Islet of Langerhans (tissue), 1 donor: ENCODE measurements at regions not wholly inside any gene's neighbourhood (a gene's known extent, or its start where the extent isn't known, plus 50 kb on each side); places are given as distances from the start of the nearest gene placed in this dataset.
A peak's percentile ranks its signal among the peaks of the same experiment; 100 is the strongest.

ENCODE experiments used
- FAIRE-seq: peaks from one replicate; lab custom pipeline; 2011; peaks lifted over from hg19 to GRCh38; lab: Jason Lieb, UNC

DNA sequence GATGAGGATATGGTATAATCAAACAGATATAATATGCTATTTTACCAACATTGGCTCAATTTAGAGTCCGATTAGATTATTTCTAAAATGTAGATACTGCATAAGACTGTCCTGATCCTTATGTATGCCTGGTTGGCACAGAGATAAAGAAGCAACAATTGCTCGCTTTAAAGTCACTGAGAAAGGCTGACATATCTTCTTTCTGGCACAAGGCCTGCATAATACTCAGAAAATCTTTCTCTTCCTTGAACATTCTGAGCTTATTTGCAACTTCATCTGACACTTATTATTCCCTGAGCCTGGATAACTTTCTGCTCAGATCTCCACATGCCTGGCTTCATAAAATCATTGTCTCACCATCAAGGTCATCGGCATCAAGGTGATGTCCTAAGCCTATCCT lies 219.3 kb upstream of the CDH9 start:
- no peak for FAIRE-seq

DNA sequence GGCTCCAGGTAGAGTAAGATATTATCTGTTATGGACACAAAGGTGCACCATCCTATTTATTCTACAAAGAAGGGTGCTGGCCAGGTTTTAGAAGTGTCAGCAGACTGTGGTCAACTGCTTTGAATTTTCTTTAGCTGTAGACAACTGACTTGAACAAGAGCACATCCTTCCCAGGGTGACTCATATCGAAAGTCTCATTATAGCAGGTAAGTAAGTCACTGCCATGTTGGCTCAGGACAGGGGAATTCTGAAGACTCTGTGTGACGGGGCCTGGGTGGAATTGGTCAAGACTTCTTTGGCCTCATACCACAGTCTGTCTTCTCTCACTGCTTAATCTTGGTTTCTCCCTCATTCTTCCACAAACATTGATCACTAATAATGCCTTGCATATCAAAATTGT lies 214.5 kb upstream of the CDH9 start:
- FAIRE-seq = no peak

DNA sequence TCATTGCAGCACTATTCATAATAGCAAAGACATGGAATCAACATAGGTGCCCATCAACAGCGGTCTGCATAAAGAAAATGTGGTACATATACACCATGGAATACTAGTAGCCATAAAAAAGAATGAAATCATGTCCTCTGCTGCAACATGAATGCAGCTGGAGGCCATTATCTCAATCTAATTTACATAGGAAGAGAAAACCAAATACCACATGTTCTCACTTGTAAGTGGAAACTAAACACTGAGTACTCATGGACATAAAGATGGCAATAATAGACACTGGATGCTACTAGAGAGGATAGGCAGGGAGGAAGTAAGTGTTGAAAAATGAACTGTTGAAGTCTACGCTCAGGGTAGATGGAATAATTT lies 203.9 kb upstream of the CDH9 start:
- FAIRE-seq = no peak

DNA sequence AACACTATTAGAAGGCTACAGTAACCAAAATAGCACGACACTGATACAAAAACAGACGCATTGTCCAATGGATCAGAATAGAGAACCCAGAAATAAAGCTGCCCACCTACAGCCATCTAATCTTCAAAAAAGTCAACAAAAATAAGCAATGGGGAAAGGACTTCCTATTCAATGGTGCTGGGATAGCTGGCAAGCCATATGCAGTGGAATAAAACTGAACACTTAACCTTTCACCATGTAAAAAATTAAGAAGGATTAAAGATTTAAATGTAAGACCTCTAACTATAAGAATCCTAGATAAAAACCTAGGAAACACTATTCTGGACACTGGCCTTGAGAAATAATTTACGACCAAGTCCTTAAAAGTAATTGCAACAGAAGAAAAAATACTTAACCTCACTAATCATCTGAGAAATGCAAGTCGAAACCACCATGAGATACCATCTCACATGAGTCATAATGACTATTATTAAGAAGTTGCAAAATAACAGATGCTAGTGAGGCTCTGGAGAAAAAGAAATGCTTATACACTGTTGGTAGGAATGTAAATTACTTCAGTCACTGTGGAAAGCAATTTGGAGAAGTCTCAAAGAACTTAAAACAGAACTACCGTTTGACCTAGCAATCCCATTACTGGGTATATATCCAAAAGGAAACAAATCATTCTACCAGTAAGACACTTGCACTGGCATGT lies 203.3 kb upstream of the CDH9 start:
- no peak for FAIRE-seq

DNA sequence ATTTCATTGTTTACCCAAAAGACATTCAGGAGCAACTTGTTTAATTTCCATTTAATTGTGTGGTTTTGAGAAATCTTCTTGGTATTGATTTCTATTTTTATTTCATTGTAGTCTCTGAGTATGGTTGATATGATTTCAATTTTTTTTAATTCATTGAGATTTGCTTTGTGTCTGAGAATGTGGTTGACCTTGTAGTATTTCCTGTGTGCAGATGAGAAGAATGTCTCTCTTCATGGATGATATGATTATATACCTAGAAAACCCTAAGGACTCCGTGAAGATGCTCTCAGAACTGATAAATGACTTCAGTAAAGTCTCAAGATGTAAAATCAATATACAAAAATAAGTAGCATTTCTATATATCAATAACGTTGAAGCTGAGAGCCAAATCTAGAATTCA lies 202.4 kb upstream of the CDH9 start:
- FAIRE-seq = no peak

DNA sequence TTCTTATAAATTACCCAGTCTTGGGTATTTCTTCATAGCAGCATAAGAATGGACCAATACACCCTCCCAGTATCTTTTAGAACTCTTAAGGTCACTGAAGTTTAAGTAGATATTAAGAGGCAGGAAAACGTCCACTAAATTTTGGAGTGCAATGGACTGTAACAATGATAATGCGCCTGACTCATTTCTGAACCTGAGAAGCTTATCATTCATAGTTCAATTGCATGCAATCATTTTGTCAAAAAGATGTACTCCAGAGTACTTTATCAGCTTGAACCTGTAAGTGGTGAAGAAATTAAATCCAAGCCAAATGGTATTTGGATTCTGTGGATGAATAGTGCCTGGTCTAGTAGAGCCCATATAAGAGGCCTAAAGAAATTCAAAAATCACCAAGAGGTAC lies 196.5 kb upstream of the CDH9 start:
- no peak for FAIRE-seq

DNA sequence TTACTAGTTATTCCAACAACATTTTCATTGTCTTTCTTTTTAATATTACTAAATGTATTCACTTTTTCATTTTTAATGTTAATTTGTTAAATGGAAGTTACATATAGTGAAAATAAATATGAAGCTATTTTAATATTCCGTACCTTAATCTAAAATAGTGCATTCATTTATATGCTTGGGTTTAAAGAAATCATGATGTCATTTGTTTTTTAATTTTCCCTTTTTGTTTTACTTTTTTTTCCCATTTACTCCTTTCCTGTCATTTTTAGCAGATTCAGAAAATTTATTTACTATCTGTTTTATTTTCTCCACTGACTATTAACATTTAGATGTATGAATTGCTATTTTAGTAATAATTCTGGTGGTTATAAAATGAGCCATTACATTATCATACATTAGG lies 183.0 kb upstream of the CDH9 start:
- FAIRE-seq = peak; percentile 62

DNA sequence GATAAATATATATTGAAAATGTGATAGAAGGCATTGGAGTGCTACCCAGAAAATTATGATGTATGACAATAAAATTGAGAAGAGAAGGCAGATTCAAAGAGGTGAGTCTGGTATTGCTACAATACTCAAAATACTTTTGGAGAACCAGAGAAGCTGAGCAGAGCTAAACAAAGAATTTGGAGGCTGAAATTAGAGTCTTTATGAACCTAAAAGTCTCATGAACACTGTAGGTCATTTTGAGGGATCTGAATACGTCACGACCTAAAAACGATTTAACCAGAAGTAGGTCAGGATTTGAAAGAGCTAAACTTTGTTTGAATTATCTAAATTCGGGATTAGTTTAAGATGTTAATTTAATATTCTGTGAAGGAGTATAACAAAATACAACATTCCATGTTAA lies 182.4 kb upstream of the CDH9 start:
- no peak for FAIRE-seq

DNA sequence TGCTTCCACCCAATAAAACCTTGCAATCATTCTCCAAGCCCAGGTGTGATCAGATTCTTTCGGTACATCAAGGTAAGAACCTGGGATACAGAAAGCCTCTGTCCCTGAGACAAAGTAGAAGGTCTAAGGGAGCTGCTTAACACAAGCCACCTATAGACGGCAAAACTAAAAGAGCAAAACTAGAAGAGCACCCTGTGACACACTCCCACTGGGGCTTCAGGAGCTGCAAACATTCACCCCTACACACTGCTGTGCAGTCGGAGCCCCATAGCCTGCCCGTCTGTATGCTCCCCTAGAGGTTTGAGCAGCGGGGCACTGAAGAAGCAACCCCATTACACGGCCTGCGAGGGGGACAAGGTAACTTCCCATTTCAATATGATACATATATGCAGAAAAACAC lies 179.6 kb upstream of the CDH9 start:
- FAIRE-seq = no peak

DNA sequence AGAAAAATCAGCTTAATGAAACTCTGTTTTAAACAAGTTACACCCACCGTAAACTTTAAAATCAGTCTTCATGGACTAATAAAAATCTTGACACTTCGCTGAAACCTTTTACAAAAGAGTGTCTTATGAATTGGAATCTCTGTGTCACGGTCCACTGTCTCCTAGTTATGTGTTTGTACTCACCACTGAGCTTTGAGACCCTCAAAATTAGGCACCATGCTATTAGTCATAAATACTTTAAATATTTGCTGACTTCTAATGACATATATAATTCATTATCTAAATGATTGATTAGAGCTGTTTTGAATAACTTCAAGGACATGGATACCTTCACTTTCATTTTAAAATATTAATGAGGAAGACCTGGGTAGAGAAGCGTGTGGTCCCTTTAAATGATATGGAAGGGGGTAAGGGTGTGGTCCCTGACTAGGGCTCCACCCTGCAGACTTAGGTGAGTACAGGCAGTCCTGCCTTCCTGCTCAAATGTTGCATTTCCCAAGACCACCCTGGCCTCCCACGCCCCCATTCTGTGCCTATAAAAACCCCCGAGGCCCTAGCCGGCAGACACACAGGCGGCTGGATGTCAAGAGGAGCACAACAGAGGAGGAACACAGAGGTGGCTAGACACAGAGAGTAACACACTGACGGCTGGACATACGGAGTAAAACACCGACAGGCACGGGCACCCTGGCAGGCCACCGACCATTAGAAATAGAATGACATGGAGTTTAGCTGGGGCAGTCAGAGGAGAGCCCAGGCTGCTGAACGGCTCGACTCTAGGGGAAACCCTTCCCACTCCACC lies 179.0 kb upstream of the CDH9 start:
- no peak for FAIRE-seq

DNA sequence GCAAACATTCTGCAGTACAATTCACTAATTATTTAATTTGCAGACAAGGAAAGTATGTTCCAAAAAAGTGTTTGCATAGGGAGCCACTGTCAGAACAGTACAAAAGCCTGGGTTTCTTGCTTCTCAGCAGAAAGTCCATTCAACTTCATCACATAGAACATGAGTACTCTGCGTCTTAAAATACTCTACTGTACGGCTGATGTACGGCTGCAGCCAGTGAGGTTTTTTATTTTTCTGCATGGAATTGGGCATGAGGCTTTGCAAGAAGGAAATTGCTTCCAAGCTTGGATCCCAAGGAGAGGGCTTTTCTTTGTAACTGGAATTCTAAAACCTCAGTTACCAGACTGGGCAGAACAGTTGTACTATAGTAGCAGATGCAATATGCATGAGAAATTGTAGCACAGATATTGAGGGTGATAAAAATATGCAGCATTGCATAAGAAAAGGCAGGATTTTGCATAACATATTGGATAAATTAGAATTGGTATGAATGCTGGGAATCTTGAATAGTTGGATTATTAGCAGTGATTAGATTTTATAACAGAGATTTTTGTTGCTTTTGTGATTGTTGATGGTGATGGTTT lies 178.1 kb upstream of the CDH9 start:
- no peak for FAIRE-seq

DNA sequence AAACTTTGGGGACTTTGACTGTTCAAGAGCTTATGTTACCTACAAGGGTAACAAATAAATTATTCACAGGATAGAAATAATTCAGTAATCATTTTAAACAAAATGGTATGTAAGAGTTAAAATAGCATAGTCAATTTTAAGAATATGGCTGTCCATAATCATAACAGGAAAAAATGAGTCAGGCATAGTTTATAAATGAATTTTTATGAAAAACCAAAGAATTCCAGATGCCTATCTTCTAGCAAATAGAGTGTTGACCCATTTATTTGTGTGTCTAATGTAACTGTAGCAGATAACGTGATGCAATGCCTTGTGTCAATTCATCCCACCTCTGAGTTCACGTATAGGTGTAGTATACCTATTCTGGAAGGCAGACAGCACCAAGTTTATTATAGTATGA lies 169.7 kb upstream of the CDH9 start:
- no peak for FAIRE-seq

DNA sequence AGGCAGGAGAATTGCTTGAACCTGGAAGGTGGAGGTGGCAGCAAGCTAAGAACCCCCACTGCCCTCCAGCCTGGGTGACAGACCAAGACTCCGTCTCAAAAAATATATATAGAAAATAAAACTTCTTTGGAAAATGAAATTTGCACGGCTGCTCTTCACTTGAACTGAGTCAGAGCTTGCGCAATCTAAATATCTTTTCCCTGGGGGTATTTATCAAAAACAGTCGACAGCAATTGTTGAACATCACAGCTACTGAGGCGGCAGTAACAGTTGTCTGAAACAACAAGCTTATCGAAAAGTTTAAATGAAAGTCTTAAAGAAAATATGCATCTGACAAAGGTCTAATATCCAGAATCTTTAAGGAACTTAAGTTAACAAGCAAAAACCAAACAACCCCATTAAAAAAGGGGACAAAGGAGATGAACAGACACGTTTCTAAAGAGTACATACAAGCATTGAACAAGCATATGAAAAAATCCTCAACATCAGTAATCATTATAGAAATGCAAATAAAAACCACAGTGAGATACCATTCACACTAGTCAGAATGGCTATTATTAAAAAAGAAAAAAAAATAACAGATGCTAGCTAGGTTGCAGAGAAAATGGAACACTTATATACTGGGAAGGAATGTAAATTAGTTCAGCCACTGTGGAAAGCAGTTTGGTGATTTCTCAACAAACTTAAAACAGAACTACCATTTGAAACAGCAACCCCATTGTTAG lies 153.6 kb upstream of the CDH9 start:
- no peak for FAIRE-seq

DNA sequence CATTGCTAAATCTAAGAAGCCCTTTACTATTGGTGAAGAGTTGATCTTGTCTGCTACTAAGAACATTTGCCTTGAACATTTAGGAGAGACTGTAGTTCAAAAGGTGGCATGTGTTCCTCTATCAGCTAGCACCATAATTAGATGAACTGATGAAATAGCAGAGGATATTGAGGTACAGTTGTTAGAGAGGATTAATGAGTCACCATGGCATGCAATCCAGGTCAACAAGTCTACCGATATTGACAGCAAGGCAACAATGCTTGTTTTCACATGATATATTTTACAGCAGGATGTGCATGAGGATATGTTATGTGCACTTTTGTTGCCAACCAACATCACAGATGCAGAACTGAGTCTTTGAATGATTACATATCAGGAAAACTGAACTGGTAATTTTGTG lies 134.3 kb upstream of the CDH9 start:
- no peak for FAIRE-seq

DNA sequence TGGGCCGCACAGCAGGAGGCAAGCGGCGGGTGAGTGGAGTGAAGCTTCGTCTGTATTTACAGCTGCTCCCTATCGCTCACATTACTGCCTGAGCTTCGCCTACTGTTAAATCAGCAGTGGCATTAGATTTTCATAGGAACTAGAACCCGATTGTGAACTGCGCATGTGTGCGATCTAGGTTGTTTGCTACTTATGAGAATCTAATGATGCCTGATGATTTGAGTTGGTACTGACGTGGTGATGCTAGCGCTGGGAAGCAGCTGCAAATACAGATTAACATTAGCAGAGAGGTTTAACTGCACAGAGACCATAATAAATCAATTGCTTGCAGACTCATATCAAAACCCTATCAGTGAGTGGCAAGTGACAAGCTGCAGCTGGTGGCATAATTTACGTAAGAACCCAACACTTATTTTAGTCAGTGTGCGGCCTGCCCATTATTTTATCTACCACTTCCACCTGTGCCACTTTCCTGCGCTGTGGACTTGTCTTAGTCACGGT lies 133.4 kb upstream of the CDH9 start:
- FAIRE-seq = no peak

DNA sequence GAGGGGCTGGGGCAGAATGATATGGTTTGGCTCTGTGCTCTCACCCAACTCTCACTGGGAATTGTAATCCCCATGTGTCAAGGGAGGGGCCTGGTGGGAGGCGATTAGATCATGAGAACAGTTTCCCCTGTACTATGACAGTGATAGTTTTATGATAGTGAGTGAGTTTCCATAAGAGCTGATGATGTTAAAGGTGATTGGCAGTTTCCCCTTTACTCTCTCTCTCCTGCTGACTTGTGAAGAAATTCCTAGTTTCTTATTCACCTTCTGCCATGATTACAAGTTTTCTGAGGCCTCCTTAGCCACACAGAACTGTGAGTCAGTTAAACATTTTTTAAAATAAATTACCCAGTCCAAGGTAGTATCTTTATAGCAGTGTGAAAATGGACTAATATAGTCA lies 120.4 kb upstream of the CDH9 start:
- FAIRE-seq = no peak

DNA sequence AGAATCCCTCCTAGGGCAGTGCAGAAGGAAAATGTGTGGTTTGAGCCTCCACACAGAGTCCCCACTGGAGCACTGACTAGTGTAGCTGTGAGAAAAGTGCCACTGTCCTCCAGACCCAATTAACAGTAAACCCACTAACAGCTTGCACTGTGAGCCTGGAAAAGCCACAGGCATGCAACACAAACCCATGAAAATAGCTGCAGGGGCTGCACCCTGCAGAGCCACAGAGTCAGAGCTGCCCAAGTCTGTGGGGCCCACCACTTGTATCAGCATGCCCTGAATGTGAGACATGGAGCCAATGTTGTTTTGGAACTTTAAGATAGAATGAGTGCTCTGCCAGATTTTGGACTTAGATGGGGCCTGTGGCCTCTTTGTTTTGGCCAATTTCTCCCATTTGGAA lies 119.8 kb upstream of the CDH9 start:
- FAIRE-seq = no peak

DNA sequence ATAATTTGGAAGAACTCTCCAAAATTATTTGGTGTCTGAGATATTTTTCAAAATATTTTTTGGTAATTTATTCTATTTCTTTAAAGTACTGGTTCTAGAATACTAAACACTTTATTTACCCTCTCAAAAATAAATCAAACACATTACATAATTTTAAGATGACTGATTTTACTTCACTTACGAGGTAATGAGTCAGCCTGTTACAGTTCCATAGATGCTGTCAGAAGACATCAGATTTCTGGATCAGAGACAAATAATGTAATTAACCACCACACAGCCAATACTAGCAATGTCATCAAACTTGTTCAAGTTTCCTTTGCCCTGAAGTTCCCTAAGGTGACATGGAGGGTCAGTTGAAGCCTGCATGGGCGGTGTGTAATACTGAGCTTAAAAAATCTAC lies 106.1 kb upstream of the CDH9 start:
- FAIRE-seq = no peak

DNA sequence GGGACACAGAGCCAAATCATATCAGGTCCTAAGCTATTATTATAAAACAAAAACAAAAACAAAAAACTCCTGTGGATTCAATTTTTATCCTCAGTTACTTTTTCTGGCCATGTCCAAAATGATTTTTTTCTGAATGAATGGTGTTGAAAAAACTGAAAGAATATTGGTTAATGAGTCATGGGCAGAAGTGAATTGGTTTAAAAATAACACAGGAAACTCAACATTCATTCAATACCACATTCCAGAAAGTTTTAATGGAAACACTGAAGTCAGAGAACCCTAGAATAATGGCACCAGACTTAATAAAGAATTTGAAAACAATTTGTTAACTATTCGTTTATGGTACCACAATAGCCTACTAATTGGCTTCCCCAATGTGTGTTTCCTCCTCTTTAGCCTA lies 102.4 kb upstream of the CDH9 start:
- FAIRE-seq = no peak

DNA sequence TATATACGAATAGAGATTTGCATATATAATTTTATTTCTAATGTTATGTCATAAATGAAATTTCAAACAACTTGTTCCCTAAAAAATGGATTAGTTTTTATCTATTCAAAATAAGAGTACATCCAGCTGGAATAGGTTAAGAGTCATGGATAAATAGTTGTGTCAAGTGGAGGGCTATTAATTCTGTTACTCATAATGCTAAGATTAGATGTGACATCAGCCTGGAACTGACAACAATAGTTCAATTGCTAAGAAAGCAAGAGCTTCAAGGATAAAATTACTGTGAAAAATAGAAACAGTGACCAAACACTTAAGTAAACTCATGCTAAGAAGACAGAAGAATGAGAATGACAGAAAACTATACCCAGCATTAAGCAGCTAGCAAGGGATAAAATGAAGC lies 92.2 kb upstream of the CDH9 start:
- peak; percentile 47 for FAIRE-seq

DNA sequence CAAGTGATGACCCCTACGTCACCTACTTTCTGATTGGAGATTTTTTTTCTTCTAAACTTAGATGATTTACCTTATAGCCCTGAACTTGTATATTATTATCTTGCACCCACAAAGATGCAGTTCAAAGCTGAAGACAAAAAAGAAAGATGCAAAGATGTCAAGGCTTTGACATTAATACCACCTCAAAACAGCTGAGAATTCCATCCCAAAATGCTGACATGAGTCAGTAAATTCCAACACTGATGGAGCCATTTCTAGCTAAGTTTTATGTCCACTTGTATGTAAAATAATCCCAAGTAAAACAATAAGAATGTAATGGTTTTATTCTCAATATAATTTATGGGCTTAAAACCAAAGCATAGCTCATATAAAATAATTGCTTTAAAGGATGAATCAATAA lies 91.5 kb upstream of the CDH9 start:
- FAIRE-seq = no peak

DNA sequence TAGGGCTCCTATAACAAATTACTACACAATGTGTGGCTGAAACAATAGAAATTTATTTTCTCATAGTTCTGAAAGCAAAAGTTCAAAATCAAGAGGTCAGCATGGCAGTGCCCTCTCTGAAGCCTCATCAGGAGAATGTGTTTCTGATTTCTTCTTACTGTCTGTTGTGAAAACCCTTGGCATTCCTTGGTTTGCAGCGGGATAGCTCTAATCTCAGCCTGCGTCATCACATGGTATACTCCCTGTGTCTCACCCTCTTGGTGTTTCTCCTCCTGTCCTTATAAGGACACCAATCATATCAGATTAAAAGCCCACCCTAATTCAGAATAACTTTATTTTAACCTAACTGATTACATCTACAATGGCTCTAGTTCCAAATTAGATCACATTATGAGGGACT lies 87.5 kb upstream of the CDH9 start:
- no peak for FAIRE-seq

DNA sequence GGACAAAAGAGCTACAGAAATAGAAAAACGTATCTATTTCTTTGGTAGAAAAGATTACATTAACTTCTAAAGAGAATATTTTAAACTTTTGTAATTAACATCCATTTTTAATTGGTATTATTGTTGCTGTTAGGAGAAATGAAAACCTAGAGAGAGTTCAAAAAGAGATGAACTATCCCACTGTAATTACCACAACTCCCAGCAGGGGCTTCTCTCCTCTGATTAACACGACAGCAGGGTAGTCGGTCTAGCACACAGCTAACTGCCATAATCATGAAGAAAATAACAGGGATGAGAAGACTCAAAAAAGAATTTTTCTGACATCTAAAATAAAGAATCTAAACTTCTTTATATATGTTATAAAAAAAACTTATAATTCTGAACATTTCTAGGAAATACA lies 86.2 kb upstream of the CDH9 start:
- FAIRE-seq = peak; percentile 85
